Parathyroid adenoma (tissue), 2 donors: ENCODE measurements at regions not wholly inside any gene's neighbourhood (a gene's known extent, or its start where the extent isn't known, plus 50 kb on each side); places are given as distances from the start of the nearest gene placed in this dataset.

Experiments used
- H2AFZ ChIP-seq: fragments of 300-600 bp; sonication (generic); one replicate; pipeline ENCODE4 v1.7.0; 2017; ENCODE audit warnings: antibody characterized with exemption, mild to moderate bottlenecking
- H3K27ac ChIP-seq: fragments of 300-600 bp; sonication (generic); one replicate; pipeline ENCODE4 v1.7.0; 2017
- H3K27me3 ChIP-seq: fragments of 300-600 bp; sonication (generic); one replicate; pipeline ENCODE4 v1.7.0; 2017; ENCODE audit warnings: low read length; ENCODE audit not compliant: control insufficient read depth, insufficient read depth
- H3K36me3 ChIP-seq: fragments of 300-600 bp; sonication (generic); one replicate; pipeline ENCODE4 v1.7.0; 2017; ENCODE audit warnings: low read length; ENCODE audit not compliant: control insufficient read depth, insufficient read depth
- H3K4me1 ChIP-seq: fragments of 300-600 bp; sonication (generic); one replicate; pipeline ENCODE4 v1.7.0; 2017; ENCODE audit warnings: control low read depth
- H3K4me2 ChIP-seq: fragments of 300-600 bp; sonication (generic); one replicate; pipeline ENCODE4 v1.7.0; 2017; ENCODE audit warnings: low read length
- H3K4me3 ChIP-seq: fragments of 300-600 bp; sonication (generic); one replicate; pipeline ENCODE4 v1.7.0; 2017; ENCODE audit warnings: low read depth, low read length
- H3K79me2 ChIP-seq: fragments of 300-600 bp; sonication (generic); one replicate; pipeline ENCODE4 v1.7.0; 2017; ENCODE audit warnings: control low read depth
- H3K9ac ChIP-seq: fragments of 300-600 bp; sonication (generic); one replicate; pipeline ENCODE4 v1.7.0; 2017; ENCODE audit warnings: mild to moderate bottlenecking
- H3K9me3 ChIP-seq: fragments of 300-600 bp; sonication (generic); one replicate; pipeline ENCODE4 v1.7.0; 2017; ENCODE audit warnings: low read length; ENCODE audit not compliant: control insufficient read depth
- CTCF ChIP-seq: fragments of 300-600 bp; sonication (generic); IDR thresholded peaks from one replicate; pipeline ENCODE4 v1.7.0; 2017; ENCODE audit warnings: antibody characterized with exemption, mild to moderate bottlenecking
- donor health status: primary hyperparathyroidism.

GRCh38 chr9:89659473-89659872 lies 54.7 kb downstream of the GADD45G start:
- no peaks in the 10 kb centered on the region for H3K79me2 ChIP-seq
- no peaks in the 10 kb centered on the region for H3K9me3 ChIP-seq
- H3K4me1 ChIP-seq: peaks cover 33% of the 10 kb centered on the region

GRCh38 chr9:89659891-89660685 lies 55.3 kb downstream of the GADD45G start:
- Histone ChIP-seq H3K4me3 (no peak overlapping the region), H3K4me2 (no peak overlapping the region), H3K4me1 (peaks cover 36% of the 10 kb centered on the region), H2AFZ (no peak overlapping the region), H3K36me3 (no peaks in the 10 kb centered on the region), H3K27ac (no peak overlapping the region), H3K27me3 (no peaks in the 10 kb centered on the region), H3K9ac (no peak overlapping the region), H3K9me3 (no peaks in the 10 kb centered on the region), H3K79me2 (no peaks in the 10 kb centered on the region)
- no peak for TF ChIP-seq CTCF

More at GRCh38 chr9:89659473-89659872, 54.7 kb downstream of the GADD45G start:
- no peak overlapping the region for H3K4me2 ChIP-seq
- no peak for TF ChIP-seq CTCF
- no peak overlapping the region for H3K4me3 ChIP-seq
- no peaks in the 10 kb centered on the region for H3K36me3 ChIP-seq
- no peak overlapping the region for H3K27ac ChIP-seq
- H3K27me3 ChIP-seq: no peaks in the 10 kb centered on the region
- no peak overlapping the region for H2AFZ ChIP-seq
- H3K9ac ChIP-seq: no peak overlapping the region

GRCh38 chr9:89661391-89661949 lies 56.7 kb downstream of the GADD45G start:
- Histone ChIP-seq H3K4me3 (peak overlapping the region; percentile 44), H3K27me3 (no peaks in the 10 kb centered on the region), H2AFZ (peak overlapping the region; percentile 88), H3K79me2 (no peaks in the 10 kb centered on the region), H3K9ac (no peak overlapping the region), H3K9me3 (no peaks in the 10 kb centered on the region), H3K36me3 (no peaks in the 10 kb centered on the region), H3K27ac (peak overlapping the region; percentile 67), H3K4me1 (peaks cover 36% of the 10 kb centered on the region), H3K4me2 (peak overlapping the region; percentile 71)
- no peak for TF ChIP-seq CTCF

- no peak for TF ChIP-seq CTCF
- Histone ChIP-seq H3K4me3 (peak overlapping the region; percentile 44), H3K9ac (no peak overlapping the region), H2AFZ (peak overlapping the region; percentile 88), H3K27ac (peak overlapping the region; percentile 67), H3K79me2 (no peaks in the 10 kb centered on the region), H3K9me3 (no peaks in the 10 kb centered on the region), H3K27me3 (no peaks in the 10 kb centered on the region), H3K4me2 (peak overlapping the region; percentile 71), H3K36me3 (no peaks in the 10 kb centered on the region), H3K4me1 (peaks cover 36% of the 10 kb centered on the region)
Observed at GRCh38 chr9:89661956-89662717, 57.3 kb downstream of the GADD45G start.
